ENCODE measurements at regions not wholly inside any gene's neighbourhood (a gene's known extent, or its start where the extent isn't known, plus 50 kb on each side); places are given as distances from the start of the nearest gene placed in this dataset.

DNA sequence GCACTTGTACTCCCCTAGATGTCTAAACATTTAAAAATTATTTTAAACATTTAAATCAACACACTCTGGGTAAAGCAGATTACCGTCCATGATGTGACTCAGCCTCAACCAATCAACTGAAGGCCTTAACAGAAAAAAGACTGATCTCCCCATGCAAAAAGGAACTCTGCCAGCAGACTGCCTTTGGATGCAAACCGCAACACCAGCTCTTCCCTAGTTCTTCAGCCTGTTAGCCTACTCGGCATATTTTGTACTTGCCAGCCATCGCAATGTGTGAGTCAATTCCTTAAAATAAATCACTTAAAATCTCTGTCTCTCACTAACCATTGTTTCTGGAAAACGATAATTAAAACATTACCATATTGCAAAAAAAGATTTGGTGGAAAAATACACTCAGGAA, 375.9 kb downstream of the RSL24D1 start:
- Histone ChIP-seq H3K4me3 (no peak overlapping the region), H3K27me3 (no peaks in the 10 kb centered on the region), H3K36me3 (no peaks in the 10 kb centered on the region), H3K27ac (no peak overlapping the region), H3K9me3 (no peaks in the 10 kb centered on the region), H3K4me1 (no peaks in the 10 kb centered on the region)
- in situ Hi-C loops (cut with MboI; ENCODE audit: low pct_ligation_motif_present in 1 of 4, low pct_unique_long_range_greater_than_20kb in 1 of 4, low sequenced_read_pairs in 3 of 4) (no loop called here), intact Hi-C loops (cut with DNase I; ENCODE audit: low total_unique reads) (no loop called here)
- WGBS, 2 donors (ENCODE audit: low coverage in 1 of 2) = 70 to 81% methylated on average over 4 to 5 of the region's 5 CpGs
- DNase-seq = peak; percentile 7
- TF ChIP-seq EP300 (IDR thresholded peaks at IDR 0.05; ENCODE audit: low read depth) = no peak
- TF ChIP-seq, protein P1, sequence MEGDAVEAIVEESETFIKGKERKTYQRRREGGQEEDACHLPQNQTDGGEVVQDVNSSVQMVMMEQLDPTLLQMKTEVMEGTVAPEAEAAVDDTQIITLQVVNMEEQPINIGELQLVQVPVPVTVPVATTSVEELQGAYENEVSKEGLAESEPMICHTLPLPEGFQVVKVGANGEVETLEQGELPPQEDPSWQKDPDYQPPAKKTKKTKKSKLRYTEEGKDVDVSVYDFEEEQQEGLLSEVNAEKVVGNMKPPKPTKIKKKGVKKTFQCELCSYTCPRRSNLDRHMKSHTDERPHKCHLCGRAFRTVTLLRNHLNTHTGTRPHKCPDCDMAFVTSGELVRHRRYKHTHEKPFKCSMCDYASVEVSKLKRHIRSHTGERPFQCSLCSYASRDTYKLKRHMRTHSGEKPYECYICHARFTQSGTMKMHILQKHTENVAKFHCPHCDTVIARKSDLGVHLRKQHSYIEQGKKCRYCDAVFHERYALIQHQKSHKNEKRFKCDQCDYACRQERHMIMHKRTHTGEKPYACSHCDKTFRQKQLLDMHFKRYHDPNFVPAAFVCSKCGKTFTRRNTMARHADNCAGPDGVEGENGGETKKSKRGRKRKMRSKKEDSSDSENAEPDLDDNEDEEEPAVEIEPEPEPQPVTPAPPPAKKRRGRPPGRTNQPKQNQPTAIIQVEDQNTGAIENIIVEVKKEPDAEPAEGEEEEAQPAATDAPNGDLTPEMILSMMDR (IDR thresholded peaks at IDR 0.05) = no peak
- TF ChIP-seq POLR2A (IDR thresholded peaks at IDR 0.05) = no peak
- no peak for TF ChIP-seq POLR2AphosphoS5 (IDR thresholded peaks at IDR 0.05)

DNA sequence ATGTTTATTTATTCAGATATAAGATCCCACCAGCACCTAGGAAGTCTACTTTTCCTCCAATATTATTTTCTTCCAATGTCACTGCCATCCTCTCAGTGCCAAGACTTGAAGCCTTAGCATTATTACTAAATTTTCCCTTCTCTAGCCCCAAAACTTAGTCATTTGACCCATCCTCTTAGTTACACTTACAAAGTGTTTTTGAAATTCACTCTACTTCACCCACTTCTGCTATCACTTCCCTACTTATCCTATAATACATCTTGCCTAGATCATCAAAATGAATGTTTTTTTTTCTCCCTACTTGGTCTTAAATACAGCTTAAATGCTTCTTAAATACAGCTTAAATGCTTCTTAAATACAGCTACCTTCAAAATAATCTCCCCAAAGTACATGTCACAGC, 376.6 kb downstream of the RSL24D1 start:
- in situ Hi-C loops (cut with MboI; ENCODE audit: low pct_ligation_motif_present in 1 of 4, low pct_unique_long_range_greater_than_20kb in 1 of 4, low sequenced_read_pairs in 3 of 4) = no loop called here

DNA sequence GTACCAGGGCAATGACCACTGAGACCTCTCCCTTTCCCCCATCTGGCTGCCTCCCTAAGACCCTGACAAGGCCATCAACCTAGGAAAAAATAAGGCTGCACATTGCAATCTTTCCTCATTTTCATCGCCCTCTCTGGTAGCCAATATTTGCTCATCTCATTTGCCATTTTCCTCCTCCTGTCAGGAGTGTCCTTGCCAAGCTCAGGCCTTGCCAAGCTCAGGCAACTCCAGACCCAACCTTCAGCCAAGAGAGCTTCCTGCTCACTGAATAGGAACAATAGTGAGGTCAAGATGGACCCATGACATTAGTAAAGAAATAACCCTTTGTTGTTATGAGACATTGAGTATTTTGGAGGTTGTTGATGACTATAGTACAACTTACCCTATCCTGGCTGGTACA, 380.3 kb downstream of the RSL24D1 start:
- no peaks in the 10 kb centered on the region for H3K9me3 ChIP-seq
- H3K27me3 ChIP-seq = no peaks in the 10 kb centered on the region
- H3K4me3 ChIP-seq = no peak overlapping the region
- 86% methylated on average over 1 of the region's 1 CpG; no CpG with 5 or more reads in 1 of the 2 donors for WGBS, 2 donors (ENCODE audit: low coverage in 1 of 2)
- intact Hi-C loops (cut with DNase I; ENCODE audit: low total_unique reads) = no loop called here
- H3K27ac ChIP-seq = no peak overlapping the region
- no peaks in the 10 kb centered on the region for H3K36me3 ChIP-seq
- no peak for DNase-seq
- no peaks in the 10 kb centered on the region for H3K4me1 ChIP-seq
- TF ChIP-seq, protein P1 (IDR thresholded peaks at IDR 0.05) = no peak
- TF ChIP-seq EP300 (IDR thresholded peaks at IDR 0.05; ENCODE audit: low read depth) (no peak), POLR2AphosphoS5 (IDR thresholded peaks at IDR 0.05) (no peak), POLR2A (IDR thresholded peaks at IDR 0.05) (no peak)
- in situ Hi-C loops (cut with MboI; ENCODE audit: low pct_ligation_motif_present in 1 of 4, low pct_unique_long_range_greater_than_20kb in 1 of 4, low sequenced_read_pairs in 3 of 4) = no loop called here

More for the DNA sequence above, 376.6 kb downstream of the RSL24D1 start:
- Histone ChIP-seq H3K4me1 (no peaks in the 10 kb centered on the region), H3K9me3 (no peaks in the 10 kb centered on the region), H3K27ac (no peak overlapping the region), H3K36me3 (no peaks in the 10 kb centered on the region), H3K27me3 (no peaks in the 10 kb centered on the region), H3K4me3 (no peak overlapping the region)
- TF ChIP-seq EP300 (IDR thresholded peaks at IDR 0.05; ENCODE audit: low read depth) = no peak
- TF ChIP-seq, protein P1 (IDR thresholded peaks at IDR 0.05) = no peak
- TF ChIP-seq POLR2AphosphoS5 (IDR thresholded peaks at IDR 0.05) = no peak
- no peak for TF ChIP-seq POLR2A (IDR thresholded peaks at IDR 0.05)
- intact Hi-C loops (cut with DNase I; ENCODE audit: low total_unique reads) = no loop called here
- DNase-seq = no peak

DNA sequence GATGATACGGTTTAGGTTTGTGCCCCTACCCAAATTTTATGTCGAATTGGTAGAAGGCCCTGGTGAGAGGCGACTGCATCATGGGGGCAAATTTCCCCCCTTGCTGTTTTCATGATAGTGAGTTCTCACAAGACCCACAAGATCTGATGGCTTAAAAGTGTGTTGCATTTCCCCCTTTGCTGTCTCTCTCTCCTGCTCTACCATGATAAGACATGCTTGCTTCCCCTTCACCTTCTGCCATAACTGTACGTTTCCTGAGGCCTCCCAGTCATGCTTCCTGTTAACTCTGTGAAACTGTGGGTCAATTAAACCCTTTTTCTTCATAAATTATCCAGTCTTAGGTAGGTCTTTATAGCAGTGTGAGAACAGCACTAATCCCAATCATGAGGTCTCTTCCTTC, 381.2 kb downstream of the RSL24D1 start:
- no peaks in the 10 kb centered on the region for H3K27me3 ChIP-seq
- intact Hi-C loops (cut with DNase I; ENCODE audit: low total_unique reads) = no loop called here

More for the DNA sequence above, 381.2 kb downstream of the RSL24D1 start:
- H3K27ac ChIP-seq = no peak overlapping the region
- 33 to 63% methylated on average over 1 to 4 of the region's 4 CpGs for WGBS, 2 donors (ENCODE audit: low coverage in 1 of 2)
- no peaks in the 10 kb centered on the region for H3K9me3 ChIP-seq
- in situ Hi-C loops (cut with MboI; ENCODE audit: low pct_ligation_motif_present in 1 of 4, low pct_unique_long_range_greater_than_20kb in 1 of 4, low sequenced_read_pairs in 3 of 4) = no loop called here
- no peaks in the 10 kb centered on the region for H3K4me1 ChIP-seq
- no peak for DNase-seq
- H3K36me3 ChIP-seq = no peaks in the 10 kb centered on the region
- TF ChIP-seq, protein P1 (IDR thresholded peaks at IDR 0.05) = no peak
- TF ChIP-seq POLR2AphosphoS5 (IDR thresholded peaks at IDR 0.05) (no peak), POLR2A (IDR thresholded peaks at IDR 0.05) (no peak), EP300 (IDR thresholded peaks at IDR 0.05; ENCODE audit: low read depth) (no peak)
- H3K4me3 ChIP-seq = no peak overlapping the region
